ENCODE measurements at regions not wholly inside any gene's neighbourhood (a gene's known extent, or its start where the extent isn't known, plus 50 kb on each side); places are given as distances from the start of the nearest gene placed in this dataset.

DNA sequence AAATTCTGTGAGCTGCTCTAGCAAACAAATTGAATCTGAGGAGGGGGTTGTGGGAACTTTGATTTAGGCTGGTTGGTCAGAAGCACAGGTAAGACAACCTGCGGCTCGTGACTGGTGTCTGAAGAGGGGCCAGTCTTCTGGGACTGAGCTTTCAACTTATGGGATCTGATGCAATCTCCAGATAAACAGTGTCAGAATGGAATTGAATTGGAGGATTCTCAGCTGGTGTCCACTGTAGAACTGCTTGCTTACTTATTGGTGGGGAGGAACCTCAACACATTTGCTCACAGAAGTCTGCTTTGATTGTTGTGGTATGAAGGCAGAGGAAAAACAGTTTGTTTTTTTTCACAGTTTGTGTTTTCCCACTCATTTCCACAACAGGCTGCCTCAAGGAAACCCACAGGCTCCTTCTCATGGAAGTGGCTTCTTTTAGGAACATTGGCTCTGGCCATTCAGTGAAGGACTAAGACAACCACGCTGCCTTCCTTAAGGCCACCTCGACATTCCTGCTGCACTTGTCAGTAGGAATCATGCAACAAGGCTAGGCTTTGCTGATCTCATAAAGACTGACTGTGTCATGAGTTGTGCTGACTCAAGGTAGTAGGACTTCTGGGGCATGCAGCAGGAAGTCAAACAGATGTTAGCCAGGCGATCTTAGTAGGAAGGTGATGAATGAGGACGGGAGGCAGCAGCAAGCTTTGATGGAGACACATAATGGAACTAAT, 104.7 kb downstream of the TSN start:
- no peak for TF ChIP-seq EZH2phosphoT487 (IDR thresholded peaks at IDR 0.05; ENCODE audit: insufficient read depth, low read depth)
- no peak for TF ChIP-seq EZH2 (IDR thresholded peaks at IDR 0.05; ENCODE audit: insufficient read depth, poor library complexity, severe bottlenecking)
